ENCODE measurements at regions not wholly inside any gene's neighbourhood (a gene's known extent, or its start where the extent isn't known, plus 50 kb on each side); places are given as distances from the start of the nearest gene placed in this dataset.
"Not testable (repeated sequence)": the region's sequence is repeated elsewhere in the genome, so short reads cannot be mapped to it uniquely, and the experiment has no call there.

DNA sequence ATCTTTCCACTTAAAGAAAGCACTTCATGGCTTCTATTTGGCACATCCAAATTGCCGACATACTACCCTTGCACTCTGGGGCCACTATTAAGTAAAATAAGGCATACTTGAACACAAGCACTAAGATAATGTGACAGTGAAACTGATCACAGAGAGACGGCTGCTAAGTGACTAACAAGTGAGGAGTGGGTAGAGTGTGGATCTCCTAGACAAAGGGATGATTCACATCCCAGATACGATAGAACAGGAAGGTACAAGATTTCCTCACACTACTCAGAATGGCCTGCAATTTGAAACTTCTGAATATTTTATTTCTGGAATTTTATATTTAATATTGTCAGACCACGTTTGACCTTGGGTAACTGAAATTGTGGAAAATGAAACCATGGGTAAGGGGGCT lies 1721.8 kb upstream of the SPRY2 start:
- TF ChIP-seq, protein P1, sequence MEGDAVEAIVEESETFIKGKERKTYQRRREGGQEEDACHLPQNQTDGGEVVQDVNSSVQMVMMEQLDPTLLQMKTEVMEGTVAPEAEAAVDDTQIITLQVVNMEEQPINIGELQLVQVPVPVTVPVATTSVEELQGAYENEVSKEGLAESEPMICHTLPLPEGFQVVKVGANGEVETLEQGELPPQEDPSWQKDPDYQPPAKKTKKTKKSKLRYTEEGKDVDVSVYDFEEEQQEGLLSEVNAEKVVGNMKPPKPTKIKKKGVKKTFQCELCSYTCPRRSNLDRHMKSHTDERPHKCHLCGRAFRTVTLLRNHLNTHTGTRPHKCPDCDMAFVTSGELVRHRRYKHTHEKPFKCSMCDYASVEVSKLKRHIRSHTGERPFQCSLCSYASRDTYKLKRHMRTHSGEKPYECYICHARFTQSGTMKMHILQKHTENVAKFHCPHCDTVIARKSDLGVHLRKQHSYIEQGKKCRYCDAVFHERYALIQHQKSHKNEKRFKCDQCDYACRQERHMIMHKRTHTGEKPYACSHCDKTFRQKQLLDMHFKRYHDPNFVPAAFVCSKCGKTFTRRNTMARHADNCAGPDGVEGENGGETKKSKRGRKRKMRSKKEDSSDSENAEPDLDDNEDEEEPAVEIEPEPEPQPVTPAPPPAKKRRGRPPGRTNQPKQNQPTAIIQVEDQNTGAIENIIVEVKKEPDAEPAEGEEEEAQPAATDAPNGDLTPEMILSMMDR (IDR thresholded peaks at IDR 0.05) = no peak
- no peaks in the 10 kb centered on the region for H3K27me3 ChIP-seq (ENCODE audit: control insufficient read depth, insufficient read depth, low read length)
- H3K4me2 ChIP-seq (ENCODE audit: low read length) = no peak overlapping the region

DNA sequence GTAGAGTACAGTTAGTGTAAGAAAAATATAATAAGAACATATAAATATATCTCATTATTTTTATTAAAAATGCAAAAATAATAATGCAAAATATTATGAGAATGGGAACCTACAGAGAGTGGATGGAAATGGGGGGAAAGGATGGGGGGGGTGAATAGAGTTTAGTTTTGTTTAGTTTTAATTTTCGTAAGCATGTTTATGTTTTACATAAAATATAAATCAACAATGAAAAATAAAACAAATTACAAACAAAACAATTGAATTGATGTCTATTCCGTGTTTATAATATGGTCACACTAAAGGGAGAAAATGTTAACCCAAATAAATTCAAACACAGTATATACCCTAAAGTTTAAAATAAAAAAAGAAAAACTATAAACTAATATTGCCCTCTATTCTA lies 1717.4 kb upstream of the SPRY2 start:
- Histone ChIP-seq H2AFZ (no peak overlapping the region), H3K4me3 (ENCODE audit: low read depth, low read length) (no peak overlapping the region), H3K36me3 (ENCODE audit: control insufficient read depth, insufficient read depth, low read length) (no peaks in the 10 kb centered on the region), H3K9me3 (ENCODE audit: control insufficient read depth, low read length) (no peaks in the 10 kb centered on the region), H3K27me3 (ENCODE audit: control insufficient read depth, insufficient read depth, low read length) (no peaks in the 10 kb centered on the region), H3K4me2 (ENCODE audit: low read length) (no peak overlapping the region), H3K9ac (no peak overlapping the region), H3K4me1 (no peaks in the 10 kb centered on the region), H3K79me2 (no peaks in the 10 kb centered on the region), H3K27ac (no peak overlapping the region)
- TF ChIP-seq, protein P1 (IDR thresholded peaks at IDR 0.05) = no peak

More for the DNA sequence above, 1721.8 kb upstream of the SPRY2 start:
- no peak overlapping the region for H3K9ac ChIP-seq
- H3K4me1 ChIP-seq = no peaks in the 10 kb centered on the region
- no peak overlapping the region for H3K4me3 ChIP-seq (ENCODE audit: low read depth, low read length)
- no peaks in the 10 kb centered on the region for H3K9me3 ChIP-seq (ENCODE audit: control insufficient read depth, low read length)
- no peaks in the 10 kb centered on the region for H3K36me3 ChIP-seq (ENCODE audit: control insufficient read depth, insufficient read depth, low read length)
- H3K79me2 ChIP-seq = no peaks in the 10 kb centered on the region
- no peak overlapping the region for H2AFZ ChIP-seq
- H3K27ac ChIP-seq = no peak overlapping the region

DNA sequence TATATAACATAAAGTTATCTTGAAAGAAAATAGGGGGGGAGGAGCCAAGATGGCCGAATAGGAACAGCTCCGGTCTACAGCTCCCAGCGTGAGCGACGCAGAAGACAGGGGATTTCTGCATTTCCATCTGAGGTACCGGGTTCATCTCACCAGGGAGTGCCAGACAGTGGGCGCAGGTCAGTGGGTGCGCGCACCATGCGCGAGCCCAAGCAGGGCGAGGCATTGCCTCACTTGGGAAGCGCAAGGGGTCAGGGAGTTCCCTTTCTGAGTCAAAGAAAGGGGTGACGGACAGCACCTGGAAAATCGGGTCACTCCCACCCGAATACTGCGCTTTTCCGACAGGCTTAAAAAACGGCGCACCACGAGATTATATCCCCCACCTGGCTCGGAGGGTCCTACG lies 1704.4 kb upstream of the SPRY2 start:
- not testable (repeated sequence) for H3K9ac ChIP-seq, H2AFZ ChIP-seq, H3K4me1 ChIP-seq

DNA sequence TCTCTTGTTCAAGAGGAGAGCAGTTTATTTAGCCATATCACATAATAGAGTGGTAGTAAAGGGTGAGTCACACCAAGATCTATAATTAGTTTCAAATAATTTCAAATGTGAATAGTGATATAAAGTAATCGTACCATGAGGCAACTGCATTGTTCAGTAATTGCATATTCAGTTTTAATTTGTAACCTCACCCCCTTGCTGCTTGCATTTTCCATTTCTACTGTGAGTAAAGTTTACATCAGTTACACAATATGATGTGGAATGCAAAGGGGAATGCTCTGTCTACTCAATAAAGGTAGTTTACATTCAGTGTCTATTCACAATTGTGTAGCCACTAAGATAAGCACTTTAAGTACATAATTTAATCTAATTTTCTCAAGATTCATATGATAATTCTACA lies 1695.7 kb upstream of the SPRY2 start:
- TF ChIP-seq, protein P1 (IDR thresholded peaks at IDR 0.05) = no peak

More for the DNA sequence above, 1704.4 kb upstream of the SPRY2 start:
- not testable (repeated sequence) for H3K27ac ChIP-seq; H3K9me3 ChIP-seq (ENCODE audit: control insufficient read depth, low read length); H3K27me3 ChIP-seq (ENCODE audit: control insufficient read depth, insufficient read depth, low read length); H3K36me3 ChIP-seq (ENCODE audit: control insufficient read depth, insufficient read depth, low read length); H3K4me3 ChIP-seq (ENCODE audit: low read depth, low read length); H3K79me2 ChIP-seq; H3K4me2 ChIP-seq (ENCODE audit: low read length)

DNA sequence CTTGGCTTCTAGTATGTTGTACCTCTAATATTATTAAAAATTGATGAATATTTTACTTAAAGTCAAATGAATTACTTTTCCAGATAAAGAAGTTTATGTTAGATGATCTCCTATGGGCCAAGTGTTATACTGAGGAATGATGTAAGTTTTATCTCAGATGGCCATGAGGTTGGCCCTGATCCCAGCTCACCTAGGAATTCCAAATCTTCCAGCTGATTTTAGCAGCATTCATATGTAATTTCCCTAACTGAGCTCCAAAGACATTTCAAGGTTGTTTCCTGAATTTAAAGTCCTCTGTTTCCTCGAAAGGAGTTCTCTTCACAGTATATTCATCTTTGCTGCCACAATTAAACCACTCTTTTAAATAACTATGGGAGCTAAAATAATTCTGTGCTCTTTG lies 1670.4 kb upstream of the SPRY2 start:
- TF ChIP-seq, protein P1 (IDR thresholded peaks at IDR 0.05) = no peak
- Histone ChIP-seq H3K79me2 (no peaks in the 10 kb centered on the region), H3K27ac (no peak overlapping the region), H3K27me3 (ENCODE audit: control insufficient read depth, insufficient read depth, low read length) (no peaks in the 10 kb centered on the region), H3K4me2 (ENCODE audit: low read length) (no peak overlapping the region), H3K4me1 (no peaks in the 10 kb centered on the region), H3K9me3 (ENCODE audit: control insufficient read depth, low read length) (no peaks in the 10 kb centered on the region), H3K36me3 (ENCODE audit: control insufficient read depth, insufficient read depth, low read length) (no peaks in the 10 kb centered on the region), H3K4me3 (ENCODE audit: low read depth, low read length) (no peak overlapping the region), H3K9ac (no peak overlapping the region), H2AFZ (no peak overlapping the region)

More for the DNA sequence above, 1695.7 kb upstream of the SPRY2 start:
- no peaks in the 10 kb centered on the region for H3K9me3 ChIP-seq (ENCODE audit: control insufficient read depth, low read length)
- no peaks in the 10 kb centered on the region for H3K27me3 ChIP-seq (ENCODE audit: control insufficient read depth, insufficient read depth, low read length)
- H3K36me3 ChIP-seq (ENCODE audit: control insufficient read depth, insufficient read depth, low read length) = no peaks in the 10 kb centered on the region
- no peak overlapping the region for H3K27ac ChIP-seq
- no peak overlapping the region for H3K4me3 ChIP-seq (ENCODE audit: low read depth, low read length)
- H3K4me2 ChIP-seq (ENCODE audit: low read length) = no peak overlapping the region
- H3K4me1 ChIP-seq = no peaks in the 10 kb centered on the region
- no peak overlapping the region for H2AFZ ChIP-seq
- no peaks in the 10 kb centered on the region for H3K79me2 ChIP-seq
- no peak overlapping the region for H3K9ac ChIP-seq
